ENCODE measurements at regions not wholly inside any gene's neighbourhood (a gene's known extent, or its start where the extent isn't known, plus 50 kb on each side); places are given as distances from the start of the nearest gene placed in this dataset.

DNA sequence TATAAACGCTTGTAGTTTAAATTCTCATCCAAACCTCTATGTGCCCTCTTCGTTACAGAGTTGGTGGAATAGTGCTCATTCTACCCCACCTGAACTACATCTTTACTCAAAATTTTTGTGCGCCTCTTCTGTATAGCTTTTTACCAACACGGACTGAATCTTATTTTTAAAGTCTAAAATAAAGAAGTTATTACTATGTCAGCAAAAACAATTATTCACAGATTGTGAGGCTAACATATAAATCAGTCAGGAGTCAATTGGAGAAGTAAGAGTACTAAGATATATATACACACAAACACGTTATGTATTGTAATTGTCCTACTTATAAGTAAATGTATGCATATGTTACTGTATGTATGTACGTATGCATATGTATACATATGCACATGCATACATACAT lies 274.9 kb upstream of the ADGRL4 start:
- no peaks in the 10 kb centered on the region for H4K20me1 ChIP-seq (ENCODE audit: insufficient read depth)
- WGBS, 2 experiments (ENCODE audit: low coverage in 1 of 2, low lambda C conversion rate in 2 of 2, missing lambda C conversion rate in 2 of 2), result 59 to 62% methylated on average over 6 of the region's 6 CpGs
- no peaks in the 10 kb centered on the region for H3K4me1 ChIP-seq (ENCODE audit: insufficient read depth)
- H2AFZ ChIP-seq, result no peak overlapping the region
- H3K4me2 ChIP-seq (ENCODE audit: unreplicated experiment), result no peak overlapping the region
- in situ Hi-C loops (cut with MboI), result no loop called here
- H3K9ac ChIP-seq, result no peak overlapping the region
- H3K36me3 ChIP-seq (ENCODE audit: low read depth), result no peaks in the 10 kb centered on the region
- no peak overlapping the region for H3K27ac ChIP-seq
- H3K9me3 ChIP-seq (ENCODE audit: low read depth), result no peaks in the 10 kb centered on the region
- H3K27me3 ChIP-seq (replicated peaks; ENCODE audit: insufficient read depth), result no peaks in the 10 kb centered on the region
- no peak for TF ChIP-seq EZH2 (IDR thresholded peaks at IDR 0.05; ENCODE audit: insufficient read depth, poor library complexity, severe bottlenecking)
- TF ChIP-seq EZH2phosphoT487 (IDR thresholded peaks at IDR 0.05; ENCODE audit: insufficient read depth, low read depth), result no peak
- H3K4me3 ChIP-seq, result no peak overlapping the region
- H3K9me2 ChIP-seq (ENCODE audit: insufficient read depth), result no peaks in the 10 kb centered on the region
- no peaks in the 10 kb centered on the region for H3F3A ChIP-seq (ENCODE audit: insufficient read depth)
- no peaks in the 10 kb centered on the region for H3K79me2 ChIP-seq (ENCODE audit: insufficient read depth)
- no peak for DNase-seq

GRCh38 chr1:79271759-79272158 lies 265.2 kb upstream of the ADGRL4 start:
- H3K27me3 ChIP-seq (replicated peaks; ENCODE audit: insufficient read depth), result no peaks in the 10 kb centered on the region
- WGBS, 2 experiments (ENCODE audit: low coverage in 1 of 2, low lambda C conversion rate in 2 of 2, missing lambda C conversion rate in 2 of 2), result 45 to 60% methylated on average over 1 of the region's 1 CpG
- H3F3A ChIP-seq (ENCODE audit: insufficient read depth), result no peaks in the 10 kb centered on the region

GRCh38 chr1:79264975-79265818 lies 258.7 kb upstream of the ADGRL4 start:
- no peak overlapping the region for H3K9ac ChIP-seq
- no peaks in the 10 kb centered on the region for H3K79me2 ChIP-seq (ENCODE audit: insufficient read depth)
- no peaks in the 10 kb centered on the region for H3F3A ChIP-seq (ENCODE audit: insufficient read depth)
- no peak overlapping the region for H3K27ac ChIP-seq
- H3K36me3 ChIP-seq (ENCODE audit: low read depth), result no peaks in the 10 kb centered on the region
- no peaks in the 10 kb centered on the region for H3K9me2 ChIP-seq (ENCODE audit: insufficient read depth)
- no peaks in the 10 kb centered on the region for H4K20me1 ChIP-seq (ENCODE audit: insufficient read depth)
- WGBS, 2 experiments (ENCODE audit: low coverage in 1 of 2, low lambda C conversion rate in 2 of 2, missing lambda C conversion rate in 2 of 2), result 71 to 81% methylated on average over 4 of the region's 4 CpGs
- in situ Hi-C loops (cut with MboI), result loop anchor here (25.0 kb wide), 1 partner anchor 222 kb away; no protein-coding TSS in a partner anchor
- H3K27me3 ChIP-seq (replicated peaks; ENCODE audit: insufficient read depth), result no peaks in the 10 kb centered on the region
- TF ChIP-seq EZH2phosphoT487 (IDR thresholded peaks at IDR 0.05; ENCODE audit: insufficient read depth, low read depth) (no peak), EZH2 (IDR thresholded peaks at IDR 0.05; ENCODE audit: insufficient read depth, poor library complexity, severe bottlenecking) (no peak)
- H2AFZ ChIP-seq, result no peak overlapping the region
- peaks cover under 1% of the 10 kb centered on the region; the same call in 1 of the 2 replicates for H3K4me1 ChIP-seq (ENCODE audit: insufficient read depth)
- no peak overlapping the region for H3K4me2 ChIP-seq (ENCODE audit: unreplicated experiment)
- H3K9me3 ChIP-seq (ENCODE audit: low read depth), result no peaks in the 10 kb centered on the region
- no peak for DNase-seq
- H3K4me3 ChIP-seq, result no peak overlapping the region

More at GRCh38 chr1:79271759-79272158, 265.2 kb upstream of the ADGRL4 start:
- H3K36me3 ChIP-seq (ENCODE audit: low read depth), result no peaks in the 10 kb centered on the region
- no peaks in the 10 kb centered on the region for H4K20me1 ChIP-seq (ENCODE audit: insufficient read depth)
- H3K9ac ChIP-seq, result no peak overlapping the region
- H3K9me2 ChIP-seq (ENCODE audit: insufficient read depth), result no peaks in the 10 kb centered on the region
- H2AFZ ChIP-seq, result no peak overlapping the region
- no peaks in the 10 kb centered on the region for H3K79me2 ChIP-seq (ENCODE audit: insufficient read depth)
- no peak for DNase-seq
- in situ Hi-C loops (cut with MboI), result loop anchor here (25.0 kb wide), 1 partner anchor 216 kb away; no protein-coding TSS in a partner anchor
- H3K4me3 ChIP-seq, result no peak overlapping the region
- H3K9me3 ChIP-seq (ENCODE audit: low read depth), result no peaks in the 10 kb centered on the region
- TF ChIP-seq EZH2phosphoT487 (IDR thresholded peaks at IDR 0.05; ENCODE audit: insufficient read depth, low read depth) (no peak), EZH2 (IDR thresholded peaks at IDR 0.05; ENCODE audit: insufficient read depth, poor library complexity, severe bottlenecking) (no peak)
- no peaks in the 10 kb centered on the region for H3K4me1 ChIP-seq (ENCODE audit: insufficient read depth)
- no peak overlapping the region for H3K4me2 ChIP-seq (ENCODE audit: unreplicated experiment)
- no peak overlapping the region for H3K27ac ChIP-seq

GRCh38 chr1:79264285-79264684 lies 257.8 kb upstream of the ADGRL4 start:
- Histone ChIP-seq H3K4me3 (no peak overlapping the region), H3K27ac (no peak overlapping the region), H3K9me3 (ENCODE audit: low read depth) (no peaks in the 10 kb centered on the region), H2AFZ (no peak overlapping the region), H3F3A (ENCODE audit: insufficient read depth) (no peaks in the 10 kb centered on the region), H3K9ac (no peak overlapping the region), H3K9me2 (ENCODE audit: insufficient read depth) (no peaks in the 10 kb centered on the region), H3K27me3 (replicated peaks; ENCODE audit: insufficient read depth) (no peaks in the 10 kb centered on the region), H3K4me1 (ENCODE audit: insufficient read depth) (peaks cover 4% of the 10 kb centered on the region), H3K79me2 (ENCODE audit: insufficient read depth) (no peaks in the 10 kb centered on the region), H3K4me2 (ENCODE audit: unreplicated experiment) (no peak overlapping the region), H4K20me1 (ENCODE audit: insufficient read depth) (no peaks in the 10 kb centered on the region), H3K36me3 (ENCODE audit: low read depth) (no peaks in the 10 kb centered on the region)
- DNase-seq, result no peak
- TF ChIP-seq EZH2phosphoT487 (IDR thresholded peaks at IDR 0.05; ENCODE audit: insufficient read depth, low read depth) (no peak), EZH2 (IDR thresholded peaks at IDR 0.05; ENCODE audit: insufficient read depth, poor library complexity, severe bottlenecking) (no peak)
- WGBS, 2 experiments (ENCODE audit: low coverage in 1 of 2, low lambda C conversion rate in 2 of 2, missing lambda C conversion rate in 2 of 2), result 20 to 23% methylated on average over 1 of the region's 1 CpG
- in situ Hi-C loops (cut with MboI), result loop anchor here (25.0 kb wide), 1 partner anchor 223 kb away; no protein-coding TSS in a partner anchor

All from GM23248 (cell line).